SK-N-SH (cell line): ENCODE measurements at regions not wholly inside any gene's neighbourhood (a gene's known extent, or its start where the extent isn't known, plus 50 kb on each side); places are given as distances from the start of the nearest gene placed in this dataset.

Experiments
- CTCF ChIA-PET: fragments of 300-600, 350-600 bp; formaldehyde crosslinking; extraction: SDS; loops from one replicate; lab custom pipeline; 2021; lab: Yijun Ruan, JAX
- POLR2A ChIA-PET: fragments of 350-600 bp; sonication (Branson Sonifier 250); formaldehyde crosslinking; extraction: SDS; loops from one replicate; lab custom pipeline; 2020; ENCODE audit warnings: antibody characterized with exemption, inconsistent platforms; lab: Yijun Ruan, JAX
- DNase-seq: peaks from one replicate; pipeline ENCODE4 v3.0.0; 2012
- H2AFZ ChIP-seq: fragments of 200-600 bp; sonication (generic); 2 replicates; pipeline ENCODE4 v1.8.1; 2016; ENCODE audit warnings: antibody characterized with exemption, mild to moderate bottlenecking, low read depth
- H3F3A ChIP-seq: fragments of 200-600 bp; sonication (generic); replicated peaks from 2 replicates; pipeline ENCODE3; 2016; ENCODE audit warnings: antibody characterized with exemption, mild to moderate bottlenecking; ENCODE audit not compliant: insufficient read depth
- H3K27ac ChIP-seq, 2 experiments: fragments of 200-500 bp in 1 of 2; fragments of 200-600 bp in 1 of 2; sonication (Bioruptor generic) in 1 of 2; sonication (generic), shearing (Covaris generic) in 1 of 2; 2 replicates each; pipeline versions ENCODE4 v1.5.1 to v1.6.1; 2014 to 2016; ENCODE audit warnings: low read depth in 2 of 2, inconsistent platforms in 1 of 2, low read length in 1 of 2, mild to moderate bottlenecking in 1 of 2, mixed read lengths in 1 of 2
- H3K27me3 ChIP-seq: fragments of 200-600 bp; sonication (generic), shearing (Covaris generic); 2 replicates; pipeline ENCODE4 v1.6.1; 2016; ENCODE audit warnings: mixed run types; ENCODE audit not compliant: insufficient read depth
- H3K36me3 ChIP-seq, 2 experiments: fragments of 200-500 bp in 1 of 2; fragments of 200-600 bp in 1 of 2; sonication (Bioruptor generic) in 1 of 2; sonication (generic) in 1 of 2; replicated peaks in 1 of 2; 2 replicates each; pipeline versions ENCODE3 to v1.5.1; 2014 to 2016; ENCODE audit warnings: low read length in 1 of 2, mild to moderate bottlenecking in 1 of 2; ENCODE audit not compliant: insufficient read depth in 2 of 2, control insufficient read depth in 1 of 2
- H3K4me1 ChIP-seq, 2 experiments: fragments of 200-500 bp in 1 of 2; fragments of 200-600 bp in 1 of 2; sonication (Bioruptor generic) in 1 of 2; sonication (generic), shearing (Covaris generic) in 1 of 2; 2 replicates each; pipeline versions ENCODE4 v1.5.1 to v1.6.1; 2014 to 2016; ENCODE audit warnings: low read depth in 1 of 2, low read length in 1 of 2, mixed run types in 1 of 2; ENCODE audit not compliant: insufficient read depth in 2 of 2, control insufficient read depth in 1 of 2
- H3K4me2 ChIP-seq: fragments of 200-600 bp; sonication (generic), shearing (Covaris generic); 2 replicates; pipeline ENCODE4 v1.6.1; 2017; ENCODE audit warnings: mixed run types
- H3K4me3 ChIP-seq, 2 experiments: fragments of 200-500 bp in 1 of 2; fragments of 200-600 bp in 1 of 2; sonication (Bioruptor generic) in 1 of 2; sonication (generic), shearing (Covaris generic) in 1 of 2; 2 replicates each; pipeline versions ENCODE4 v1.5.1 to v1.8.1; 2014 to 2016; ENCODE audit warnings: low read depth in 2 of 2, inconsistent platforms in 1 of 2, low read length in 1 of 2, mild to moderate bottlenecking in 1 of 2, mixed read lengths in 1 of 2, moderate library complexity in 1 of 2
- H3K79me2 ChIP-seq: fragments of 200-600 bp; sonication (generic); 2 replicates; pipeline ENCODE4 v1.8.1; 2017; ENCODE audit warnings: mild to moderate bottlenecking; ENCODE audit not compliant: insufficient read depth
- H3K9ac ChIP-seq: fragments of 200-600 bp; sonication (generic); 2 replicates; pipeline ENCODE4 v1.6.1; 2017; ENCODE audit warnings: mixed run types
- H3K9me2 ChIP-seq: fragments of 200-600 bp; sonication (generic); 2 replicates; pipeline ENCODE4 v1.6.1; 2017; ENCODE audit warnings: mixed run types
- H3K9me3 ChIP-seq: fragments of 200-600 bp; sonication (generic); 2 replicates; pipeline ENCODE4 v1.6.1; 2017; ENCODE audit warnings: mixed run types, mild to moderate bottlenecking, moderate library complexity
- H4K20me1 ChIP-seq: fragments of 200-600 bp; sonication (generic); 2 replicates; pipeline ENCODE4 v1.6.1; 2017; ENCODE audit warnings: mild to moderate bottlenecking, mixed run types; ENCODE audit not compliant: insufficient read depth
- CTCF ChIP-seq: fragments of 200-600 bp; sonication (generic); IDR thresholded peaks from 2 replicates; pipeline ENCODE4 v1.6.1; 2017; ENCODE audit warnings: antibody characterized with exemption, mild to moderate bottlenecking, moderate library complexity
- EZH2phosphoT487 ChIP-seq: fragments of 200-600 bp; sonication (generic); IDR thresholded peaks from 2 replicates; pipeline ENCODE4 v1.6.1; 2017; ENCODE audit warnings: low read depth, mixed run types, mild to moderate bottlenecking, antibody characterized with exemption, moderate library complexity, borderline replicate concordance
- FOSL2 ChIP-seq: IDR thresholded peaks from 2 replicates; pipeline ENCODE4 v1.4.0; 2012; ENCODE audit warnings: low read depth, mild to moderate bottlenecking, moderate library complexity, borderline replicate concordance
- GABPA ChIP-seq: IDR thresholded peaks from 2 replicates; pipeline ENCODE4 v1.4.0; 2012; ENCODE audit warnings: low read depth, mild to moderate bottlenecking
- IRF3 ChIP-seq: fragments of 150-350 bp; IDR thresholded peaks from 2 replicates; pipeline ENCODE4 v1.6.1; 2016; ENCODE audit warnings: mild to moderate bottlenecking, low read depth, low read length
- JUND ChIP-seq: IDR thresholded peaks from 2 replicates; pipeline ENCODE4 v1.4.0; 2012
- MAX ChIP-seq: IDR thresholded peaks from 2 replicates; pipeline ENCODE4 v1.4.0; 2012; ENCODE audit warnings: low read depth
- NFIC ChIP-seq: IDR thresholded peaks from 2 replicates; pipeline ENCODE4 v1.4.0; 2012; ENCODE audit warnings: borderline replicate concordance
- NRF1 ChIP-seq: IDR thresholded peaks from 2 replicates; pipeline ENCODE4 v1.6.1; 2012; ENCODE audit warnings: low read depth, mild to moderate bottlenecking, low read length
- POLR2AphosphoS5 ChIP-seq: IDR thresholded peaks from 2 replicates; pipeline ENCODE4 v1.6.1; 2012; ENCODE audit warnings: low read depth, low read length
- REST ChIP-seq: IDR thresholded peaks from 2 replicates; pipeline ENCODE4 v1.6.1; 2012; ENCODE audit warnings: mild to moderate bottlenecking, low read depth, low read length, moderate library complexity
- RFX5 ChIP-seq: IDR thresholded peaks from 2 replicates; pipeline ENCODE4 v1.6.1; 2012; ENCODE audit warnings: mild to moderate bottlenecking, improper control_type of control experiment, low read length
- SMC3 ChIP-seq: IDR thresholded peaks from 2 replicates; pipeline ENCODE4 v1.6.1; 2012; ENCODE audit warnings: low read depth, low read length, improper control_type of control experiment
- TAF1 ChIP-seq: IDR thresholded peaks from 2 replicates; pipeline ENCODE4 v1.6.1; 2012; ENCODE audit warnings: low read depth, mild to moderate bottlenecking, low read length, moderate library complexity, borderline replicate concordance
- ZBTB33 ChIP-seq: IDR thresholded peaks from 2 replicates; pipeline ENCODE4 v1.4.0; 2012; ENCODE audit warnings: low read depth, borderline replicate concordance
- WGBS: methylation state at CpG from one replicate; pipeline ENCODE4 v1.1.6; 2017; ENCODE audit warnings: low lambda C conversion rate; 5-methylcytosine and 5-hydroxymethylcytosine counted together

- no peaks in the 10 kb centered on the region for H3K27me3 ChIP-seq
- TF ChIP-seq POLR2AphosphoS5 (no peak), ZBTB33 (no peak), REST (no peak), EZH2phosphoT487 (no peak), GABPA (no peak), FOSL2 (no peak), SMC3 (no peak), JUND (no peak), IRF3 (no peak), TAF1 (no peak)
- POLR2A ChIA-PET = no interaction called here
Measured at GRCh38 chr5:152205804-152206203, 199.3 kb downstream of the NMUR2 start.

GRCh38 chr5:152202321-152202720 is 202.8 kb downstream of the NMUR2 start:
- H3K9me2 ChIP-seq = no peaks in the 10 kb centered on the region
- no peaks in the 10 kb centered on the region for H4K20me1 ChIP-seq
- no peaks in the 10 kb centered on the region for H3F3A ChIP-seq
- ChIA-PET CTCF (no interaction called here), POLR2A (no interaction called here)
- H3K4me3 ChIP-seq = no peak overlapping the region
- no peaks in the 10 kb centered on the region for H3K4me1 ChIP-seq
- H3K79me2 ChIP-seq = no peaks in the 10 kb centered on the region
- H2AFZ ChIP-seq = no peak overlapping the region
- H3K27ac ChIP-seq = no peak overlapping the region
- no peak overlapping the region for H3K4me2 ChIP-seq
- no peak overlapping the region for H3K9ac ChIP-seq
- H3K36me3 ChIP-seq = no peaks in the 10 kb centered on the region
- TF ChIP-seq IRF3 (no peak), RFX5 (no peak), NFIC (no peak), GABPA (no peak), EZH2phosphoT487 (no peak), CTCF (no peak), MAX (no peak), NRF1 (no peak)
- WGBS = 78% methylated on average over 1 of the region's 1 CpG
- no peaks in the 10 kb centered on the region for H3K9me3 ChIP-seq
- H3K27me3 ChIP-seq = no peaks in the 10 kb centered on the region
- no peak for DNase-seq

More at GRCh38 chr5:152205804-152206203, 199.3 kb downstream of the NMUR2 start:
- no peak overlapping the region for H3K27ac ChIP-seq
- H3K4me3 ChIP-seq = no peak overlapping the region
- no peaks in the 10 kb centered on the region for H3K4me1 ChIP-seq
- no peaks in the 10 kb centered on the region for H3K79me2 ChIP-seq
- 0% methylated on average over 1 of the region's 1 CpG for WGBS
- H2AFZ ChIP-seq = no peak overlapping the region
- no peak overlapping the region for H3K9ac ChIP-seq
- no peak for DNase-seq
- no peaks in the 10 kb centered on the region for H3F3A ChIP-seq
- CTCF ChIA-PET = no interaction called here
- no peaks in the 10 kb centered on the region for H3K36me3 ChIP-seq
- no peaks in the 10 kb centered on the region for H3K9me2 ChIP-seq
- no peak overlapping the region for H3K4me2 ChIP-seq
- no peaks in the 10 kb centered on the region for H3K9me3 ChIP-seq
- no peaks in the 10 kb centered on the region for H4K20me1 ChIP-seq
